K562 (cell line): ENCODE measurements at regions not wholly inside any gene's neighbourhood (a gene's known extent, or its start where the extent isn't known, plus 50 kb on each side); places are given as distances from the start of the nearest gene placed in this dataset.

Experiments used
- ATAC-seq: fragments of 200-7000 bp; cut with Tn5 transposase; 3 replicates; pipeline ENCODE4 v1.9.1; 2020; ENCODE audit warnings: moderate library complexity
- BruUV-seq: library from RNA; stranded (reverse); fragments of 400-500 nt; replicated peaks from 2 replicates; lab custom pipeline; 2021; lab: Mats Ljungman, UMichigan
- CTCF ChIA-PET: fragments of 300-600 bp; formaldehyde crosslinking; extraction: SDS; loops from one replicate; lab custom pipeline; 2021; ENCODE audit warnings: low intra/inter-chr PET ratio; lab: Yijun Ruan, JAX
- POLR2A ChIA-PET: fragments of 300-600, 350-650 bp; sonication (Branson Sonifier 250); formaldehyde crosslinking; extraction: SDS; loops from one replicate; lab custom pipeline; 2021; ENCODE audit warnings: antibody characterized with exemption, inconsistent platforms; lab: Yijun Ruan, JAX
- DNase-seq, 4 experiments: peaks; one replicate each; pipeline versions ENCODE4 v3.0.0 to v3.0.0-alpha.2; 2011 to 2018; ENCODE audit warnings: low spot score in 3 of 4, mixed read lengths in 3 of 4; ENCODE audit errors: extremely low read depth in 1 of 4
- FAIRE-seq: peaks from 2 replicates; lab custom pipeline; 2011; peaks lifted over from hg19 to GRCh38; lab: Jason Lieb, UNC
- H2AFZ ChIP-seq: 2 replicates; pipeline ENCODE4 v1.6.0; 2011; ENCODE audit warnings: low read depth, low read length, control low read depth, inconsistent platforms
- H3K27ac ChIP-seq: fragments of 200-600 bp; 3 replicates; pipeline ENCODE4 v1.8.0; 2011; ENCODE audit warnings: low read depth, mild to moderate bottlenecking, control low read depth, inconsistent platforms, low read length, moderate library complexity, mixed read lengths; ENCODE audit errors: extremely low read depth
- H3K27me3 ChIP-seq, 2 experiments: fragments of 300-600 bp in 1 of 2; 2 replicates in 1 of 2; 3 replicates in 1 of 2; pipeline versions ENCODE4 v1.6.0 to v1.8.0; 2011; ENCODE audit warnings: inconsistent platforms in 2 of 2, low read length in 2 of 2, mild to moderate bottlenecking in 1 of 2, mixed read lengths in 1 of 2, moderate library complexity in 1 of 2; ENCODE audit not compliant: control insufficient read depth in 2 of 2, insufficient read depth in 2 of 2
- H3K36me3 ChIP-seq: fragments of 300-600 bp; 3 replicates; pipeline ENCODE4 v1.8.0; 2011; ENCODE audit warnings: mild to moderate bottlenecking, low read length, inconsistent platforms; ENCODE audit not compliant: control insufficient read depth, insufficient read depth
- H3K4me1 ChIP-seq, 2 experiments: fragments of 200-600 bp in 1 of 2; replicated peaks in 1 of 2; 2 replicates in 1 of 2; 3 replicates in 1 of 2; pipeline versions ENCODE4 v1.5.1 to v1.8.0; 2011; ENCODE audit warnings: inconsistent platforms in 2 of 2, low read length in 2 of 2, mild to moderate bottlenecking in 1 of 2, mixed read lengths in 1 of 2, moderate library complexity in 1 of 2; ENCODE audit not compliant: control insufficient read depth in 2 of 2, insufficient read depth in 2 of 2
- H3K4me2 ChIP-seq: 2 replicates; pipeline ENCODE4 v1.6.1; 2011; ENCODE audit warnings: low read length, control low read depth, inconsistent platforms, mixed read lengths; ENCODE audit not compliant: insufficient read depth
- H3K4me3 ChIP-seq: fragments of 200-600 bp; sonication (generic), shearing (Covaris generic); 2 replicates; pipeline ENCODE4 v1.5.1; 2016; ENCODE audit warnings: control low read depth, inconsistent platforms
- H3K79me2 ChIP-seq: fragments of 200-600 bp; 3 replicates; pipeline ENCODE4 v1.8.0; 2011; ENCODE audit warnings: low read length, inconsistent platforms; ENCODE audit not compliant: control insufficient read depth, insufficient read depth
- H3K9ac ChIP-seq, 2 experiments: 2 replicates each; pipeline versions ENCODE4 v1.6.0 to v1.6.1; 2011; ENCODE audit warnings: low read depth in 2 of 2, low read length in 2 of 2, control low read depth in 1 of 2, inconsistent platforms in 1 of 2, mild to moderate bottlenecking in 1 of 2, mixed read lengths in 1 of 2; ENCODE audit not compliant: insufficient read depth in 1 of 2
- H3K9me1 ChIP-seq: one replicate; pipeline ENCODE4 v1.6.0; 2011; ENCODE audit warnings: inconsistent platforms, mild to moderate bottlenecking, low read length, moderate library complexity; ENCODE audit not compliant: control insufficient read depth, insufficient read depth
- H3K9me3 ChIP-seq: replicated peaks from 2 replicates; pipeline ENCODE4 v1.5.1; 2011; ENCODE audit warnings: low read depth, low read length, inconsistent platforms; ENCODE audit not compliant: control insufficient read depth, insufficient read depth
- H4K20me1 ChIP-seq: replicated peaks from 2 replicates; pipeline ENCODE4 v1.6.1; 2011; ENCODE audit warnings: low read length, inconsistent platforms, mixed read lengths; ENCODE audit not compliant: control insufficient read depth, insufficient read depth
- CREB1 ChIP-seq, 2 experiments: sonication (generic) in 1 of 2; formaldehyde crosslinking in 1 of 2; IDR thresholded peaks; 2 replicates each; pipeline versions ENCODE4 v1.6.1 to v1.8.0; 2012 to 2022; ENCODE audit warnings: inconsistent platforms in 1 of 2, mild to moderate bottlenecking in 1 of 2, missing genetic modification reagents in 1 of 2, moderate library complexity in 1 of 2
- HDAC1 ChIP-seq, 2 experiments: fragments of 450-650 bp; IDR thresholded peaks; 2 replicates each; pipeline ENCODE4 v1.6.1; 2016 to 2017; ENCODE audit warnings: inconsistent platforms in 1 of 2, mild to moderate bottlenecking in 1 of 2, moderate library complexity in 1 of 2
- HDAC2 ChIP-seq: fragments of 450-650 bp; IDR thresholded peaks from 2 replicates; pipeline ENCODE4 v1.6.1; 2016; ENCODE audit warnings: mild to moderate bottlenecking
- JUNB ChIP-seq: fragments of 450-650 bp; formaldehyde crosslinking; conservative IDR thresholded peaks from 2 replicates; pipeline ENCODE4 v1.4.0; 2020; ENCODE audit warnings: mild to moderate bottlenecking
- KLF1 ChIP-seq: fragments of 450-650 bp; IDR thresholded peaks from 2 replicates; pipeline ENCODE4 v1.6.1; 2016; ENCODE audit warnings: missing genetic modification characterization, missing compliant biosample characterization
- RBM22 ChIP-seq: fragments of 200-400 bp; formaldehyde crosslinking; IDR thresholded peaks from 2 replicates; pipeline ENCODE4 v1.6.1; 2018; ENCODE audit warnings: low read length, low read depth; ENCODE audit not compliant: poor library complexity, severe bottlenecking
- RCOR1 ChIP-seq, 2 experiments: IDR thresholded peaks; 2 replicates each; pipeline ENCODE4 v1.6.1; 2012; ENCODE audit warnings: low read depth in 2 of 2, low read length in 2 of 2, borderline replicate concordance in 1 of 2, improper control_type of control experiment in 1 of 2
- SAP30 ChIP-seq: fragments of 200-600 bp; sonication (generic); IDR thresholded peaks from 2 replicates; pipeline ENCODE4 v1.6.1; 2012; ENCODE audit warnings: borderline replicate concordance, low read depth, mild to moderate bottlenecking, moderate library complexity, low read length, control low read depth, inconsistent platforms; ENCODE audit not compliant: insufficient read depth, poor library complexity, severe bottlenecking
- SREBF1 ChIP-seq: fragments of 150-350 bp; IDR thresholded peaks from 2 replicates; pipeline ENCODE4 v1.6.1; 2014; ENCODE audit warnings: antibody characterized with exemption, low read depth, low read length, borderline replicate concordance
- STAT5A ChIP-seq: IDR thresholded peaks from 2 replicates; pipeline ENCODE4 v1.6.1; 2012; ENCODE audit warnings: low read length, inconsistent platforms, borderline replicate concordance
- ZKSCAN1 ChIP-seq: fragments of 150-350 bp; IDR thresholded peaks from 2 replicates; pipeline ENCODE4 v1.6.1; 2016; ENCODE audit warnings: low read depth, low read length
- WGBS: fragments of 100-300 bp; shearing (Covaris generic); methylation state at CpG from one replicate; pipeline ENCODE4 v1.1.6; 2016; ENCODE audit warnings: low coverage, mixed read lengths; ENCODE audit not compliant: insufficient coverage; ENCODE audit errors: missing lambda C conversion rate; 5-methylcytosine and 5-hydroxymethylcytosine counted together
- in situ Hi-C: fragments of 300-500 bp; cut with MboI; formaldehyde crosslinking; loops from 4 replicates; pipeline ENCODE4 v1.15.0; 2018; ENCODE audit warnings: inconsistent platforms, mixed read lengths
- intact Hi-C: fragments of 100-400 bp; cut with micrococcal nuclease; formaldehyde crosslinking; loops from 2 replicates; pipeline ENCODE4 v1.14.2; 2022
- TF ChIP-seq, protein P1 (sequence below): fragments of 450-650 bp; IDR thresholded peaks from 2 replicates; pipeline ENCODE4 v1.6.1; 2016; ENCODE audit warnings: mild to moderate bottlenecking

DNA sequence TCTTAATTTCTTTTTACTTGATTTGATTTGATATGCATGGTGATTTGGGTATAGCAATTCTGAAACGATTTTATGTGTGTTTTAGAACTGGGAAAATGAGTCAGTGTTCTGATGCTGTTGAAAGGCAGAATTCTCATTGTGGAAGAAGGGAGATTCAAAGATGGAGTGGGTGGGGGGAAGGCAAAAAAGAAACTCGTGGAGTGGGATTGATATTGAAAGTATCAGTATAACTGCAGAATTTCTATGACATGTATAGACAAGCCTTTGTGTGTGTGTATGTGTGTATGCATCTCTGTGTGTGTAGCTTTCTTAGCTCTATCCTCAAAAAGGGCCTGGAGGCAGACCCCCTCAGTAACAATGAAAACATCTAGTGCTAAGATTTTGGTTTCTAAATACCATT lies 184.3 kb upstream of the OLIG3 start:
- Histone ChIP-seq H3K4me1 (no peaks in the 10 kb centered on the region), H3K9me1 (no peaks in the 10 kb centered on the region), H3K9me3 (no peaks in the 10 kb centered on the region), H3K9ac (no peak overlapping the region), H3K79me2 (no peaks in the 10 kb centered on the region), H3K27me3 (no peaks in the 10 kb centered on the region), H3K4me3 (no peak overlapping the region), H3K36me3 (no peaks in the 10 kb centered on the region), H4K20me1 (no peaks in the 10 kb centered on the region), H2AFZ (no peak overlapping the region)
- WGBS = 0% methylated on average over 2 of the region's 2 CpGs
- POLR2A ChIA-PET = no interaction called here
- BruUV-seq = no TSS peak
- DNase-seq = no peak
- in situ Hi-C loops (no loop called here), intact Hi-C loops (no loop called here)
- no peak for FAIRE-seq
- ATAC-seq = no peak
- TF ChIP-seq KLF1 (tag) = no peak
- no peak for TF ChIP-seq ZKSCAN1
- TF ChIP-seq SAP30 = no peak
- no peak for TF ChIP-seq JUNB
- no peak for TF ChIP-seq CREB1 (IDR thresholded peaks at IDR 0.05)
- TF ChIP-seq CREB1 (CRISPR knock-in tag; IDR thresholded peaks at IDR 0.05) = no peak
- no peak for TF ChIP-seq RBM22
- TF ChIP-seq, all 486 proteins: peak for 0
- CTCF ChIA-PET = no interaction called here
- Histone ChIP-seq H3K4me2 (no peak overlapping the region), H3K27ac (no peak overlapping the region)

DNA sequence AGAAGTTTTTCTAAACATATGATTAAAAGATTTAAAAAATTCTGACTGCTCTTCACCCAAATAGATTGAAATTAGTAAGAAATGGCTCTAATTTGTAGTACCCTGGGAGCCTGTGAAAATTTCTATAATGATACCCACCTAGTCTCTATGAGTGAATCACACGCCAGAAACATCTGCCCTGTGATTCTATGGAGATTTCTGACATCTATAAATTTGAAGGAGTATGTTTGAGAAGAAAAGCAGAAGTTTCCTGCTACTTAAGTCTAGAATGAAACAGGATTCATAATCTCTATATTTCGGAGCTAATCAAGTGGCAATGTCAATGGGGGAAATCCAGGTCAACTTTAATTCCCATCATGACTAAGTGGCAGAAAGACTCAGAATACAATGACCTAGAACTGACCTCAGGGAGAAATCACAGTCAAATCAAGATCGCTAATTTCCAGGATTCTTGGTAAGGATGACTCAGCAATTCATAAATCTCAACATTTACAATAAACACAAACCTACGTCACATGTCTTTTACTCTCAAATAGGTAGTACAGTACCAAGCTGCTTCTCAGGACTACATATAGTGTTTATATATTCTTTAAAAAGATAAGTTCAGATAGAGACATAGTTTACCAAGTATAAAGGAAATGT lies 186.2 kb upstream of the TNFAIP3 start:
- intact Hi-C loops (no loop called here), in situ Hi-C loops (no loop called here)
- no TSS peak for BruUV-seq
- H4K20me1 ChIP-seq = no peaks in the 10 kb centered on the region
- DNase-seq (no peak), FAIRE-seq (no peak), ATAC-seq (no peak)
- H3K27ac ChIP-seq = no peak overlapping the region
- no peak overlapping the region for H3K4me2 ChIP-seq
- no peaks in the 10 kb centered on the region for H3K9me3 ChIP-seq
- no peak overlapping the region for H3K4me3 ChIP-seq
- no peak overlapping the region for H3K9ac ChIP-seq
- H3K36me3 ChIP-seq = no peaks in the 10 kb centered on the region
- H3K9me1 ChIP-seq = no peaks in the 10 kb centered on the region
- H3K79me2 ChIP-seq = no peaks in the 10 kb centered on the region
- H3K4me1 ChIP-seq = no peaks in the 10 kb centered on the region
- POLR2A ChIA-PET = no interaction called here
- no peak overlapping the region for H2AFZ ChIP-seq
- H3K27me3 ChIP-seq = no peaks in the 10 kb centered on the region
- CTCF ChIA-PET = no interaction called here
- 1% methylated on average over 4 of the region's 4 CpGs for WGBS
- TF ChIP-seq RCOR1 (IDR thresholded peaks at IDR 0.05; ENCODE audit: borderline replicate concordance in 1 of 2, low read depth in 2 of 2, low read length in 2 of 2) (peak; percentile 22 to 96; a peak in 2 of 4 replicates), HDAC2 (peak; percentile 81), HDAC1 (IDR thresholded peaks at IDR 0.05) (peak in 1 of 2 experiments; percentile 70; a peak in 2 of 4 replicates), STAT5A (peak; percentile 41), SREBF1 (no peak)
- TF ChIP-seq, protein P1, sequence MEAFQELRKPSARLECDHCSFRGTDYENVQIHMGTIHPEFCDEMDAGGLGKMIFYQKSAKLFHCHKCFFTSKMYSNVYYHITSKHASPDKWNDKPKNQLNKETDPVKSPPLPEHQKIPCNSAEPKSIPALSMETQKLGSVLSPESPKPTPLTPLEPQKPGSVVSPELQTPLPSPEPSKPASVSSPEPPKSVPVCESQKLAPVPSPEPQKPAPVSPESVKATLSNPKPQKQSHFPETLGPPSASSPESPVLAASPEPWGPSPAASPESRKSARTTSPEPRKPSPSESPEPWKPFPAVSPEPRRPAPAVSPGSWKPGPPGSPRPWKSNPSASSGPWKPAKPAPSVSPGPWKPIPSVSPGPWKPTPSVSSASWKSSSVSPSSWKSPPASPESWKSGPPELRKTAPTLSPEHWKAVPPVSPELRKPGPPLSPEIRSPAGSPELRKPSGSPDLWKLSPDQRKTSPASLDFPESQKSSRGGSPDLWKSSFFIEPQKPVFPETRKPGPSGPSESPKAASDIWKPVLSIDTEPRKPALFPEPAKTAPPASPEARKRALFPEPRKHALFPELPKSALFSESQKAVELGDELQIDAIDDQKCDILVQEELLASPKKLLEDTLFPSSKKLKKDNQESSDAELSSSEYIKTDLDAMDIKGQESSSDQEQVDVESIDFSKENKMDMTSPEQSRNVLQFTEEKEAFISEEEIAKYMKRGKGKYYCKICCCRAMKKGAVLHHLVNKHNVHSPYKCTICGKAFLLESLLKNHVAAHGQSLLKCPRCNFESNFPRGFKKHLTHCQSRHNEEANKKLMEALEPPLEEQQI = no peak
